ENCODE measurements at regions not wholly inside any gene's neighbourhood (a gene's known extent, or its start where the extent isn't known, plus 50 kb on each side); places are given as distances from the start of the nearest gene placed in this dataset.

DNA sequence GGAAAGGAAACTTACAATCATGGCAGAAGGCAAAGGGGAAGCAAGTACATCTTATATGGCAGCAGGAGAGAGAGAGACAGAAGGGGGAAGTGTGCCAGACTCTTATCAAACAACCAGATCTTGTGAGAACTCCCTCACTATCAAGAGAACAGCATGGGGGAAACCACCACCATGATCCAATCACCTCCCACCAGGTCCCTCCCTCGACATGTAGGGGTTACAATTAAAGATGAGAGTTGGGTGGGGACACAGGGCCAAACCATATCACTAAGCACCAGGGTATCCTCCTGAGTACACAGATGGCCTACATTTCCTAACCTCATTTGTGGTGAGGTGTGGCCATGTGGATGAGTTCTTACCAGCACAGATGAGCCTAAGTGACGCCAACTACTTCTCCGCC lies 348.6 kb upstream of the ZFHX3 start:
- DNase-seq = no peak
- Histone ChIP-seq H3K4me3 (ENCODE audit: low read depth, low read length) (no peak overlapping the region), H3K27me3 (ENCODE audit: insufficient read depth, low read depth, severe bottlenecking) (peaks cover 17% of the 10 kb centered on the region), H3K9me3 (ENCODE audit: severe bottlenecking) (no peaks in the 10 kb centered on the region), H3K27ac (no peak overlapping the region), H3K36me3 (no peaks in the 10 kb centered on the region)
- TF ChIP-seq, protein P1, sequence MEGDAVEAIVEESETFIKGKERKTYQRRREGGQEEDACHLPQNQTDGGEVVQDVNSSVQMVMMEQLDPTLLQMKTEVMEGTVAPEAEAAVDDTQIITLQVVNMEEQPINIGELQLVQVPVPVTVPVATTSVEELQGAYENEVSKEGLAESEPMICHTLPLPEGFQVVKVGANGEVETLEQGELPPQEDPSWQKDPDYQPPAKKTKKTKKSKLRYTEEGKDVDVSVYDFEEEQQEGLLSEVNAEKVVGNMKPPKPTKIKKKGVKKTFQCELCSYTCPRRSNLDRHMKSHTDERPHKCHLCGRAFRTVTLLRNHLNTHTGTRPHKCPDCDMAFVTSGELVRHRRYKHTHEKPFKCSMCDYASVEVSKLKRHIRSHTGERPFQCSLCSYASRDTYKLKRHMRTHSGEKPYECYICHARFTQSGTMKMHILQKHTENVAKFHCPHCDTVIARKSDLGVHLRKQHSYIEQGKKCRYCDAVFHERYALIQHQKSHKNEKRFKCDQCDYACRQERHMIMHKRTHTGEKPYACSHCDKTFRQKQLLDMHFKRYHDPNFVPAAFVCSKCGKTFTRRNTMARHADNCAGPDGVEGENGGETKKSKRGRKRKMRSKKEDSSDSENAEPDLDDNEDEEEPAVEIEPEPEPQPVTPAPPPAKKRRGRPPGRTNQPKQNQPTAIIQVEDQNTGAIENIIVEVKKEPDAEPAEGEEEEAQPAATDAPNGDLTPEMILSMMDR (IDR thresholded peaks at IDR 0.05; ENCODE audit: low read depth, low read length) = no peak

DNA sequence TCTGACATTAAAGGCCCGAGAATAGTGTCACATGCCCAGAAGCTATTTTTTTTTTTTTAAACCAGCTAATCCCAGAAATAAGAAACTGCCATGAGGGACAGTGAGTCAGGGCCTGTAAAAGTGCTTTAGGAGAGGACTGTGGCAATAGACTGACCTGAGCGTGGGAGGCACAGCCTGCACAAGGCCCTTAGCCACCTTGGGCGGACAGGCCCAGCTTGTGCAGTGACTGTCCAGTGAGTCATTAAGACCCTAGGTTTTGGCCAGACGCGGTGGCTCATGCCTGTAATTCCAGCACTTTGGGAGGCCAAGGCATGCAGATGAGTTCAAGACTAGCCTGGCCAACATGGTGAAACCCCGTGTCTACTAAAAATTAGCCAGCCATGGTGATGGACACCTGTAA lies 343.0 kb upstream of the ZFHX3 start:
- Histone ChIP-seq H3K27ac (no peak overlapping the region), H3K4me3 (ENCODE audit: low read depth, low read length) (no peak overlapping the region), H3K9me3 (ENCODE audit: severe bottlenecking) (no peaks in the 10 kb centered on the region), H3K27me3 (ENCODE audit: insufficient read depth, low read depth, severe bottlenecking) (peaks cover 3% of the 10 kb centered on the region), H3K36me3 (no peaks in the 10 kb centered on the region)
- TF ChIP-seq, protein P1 (IDR thresholded peaks at IDR 0.05; ENCODE audit: low read depth, low read length) = no peak
- no peak for DNase-seq

DNA sequence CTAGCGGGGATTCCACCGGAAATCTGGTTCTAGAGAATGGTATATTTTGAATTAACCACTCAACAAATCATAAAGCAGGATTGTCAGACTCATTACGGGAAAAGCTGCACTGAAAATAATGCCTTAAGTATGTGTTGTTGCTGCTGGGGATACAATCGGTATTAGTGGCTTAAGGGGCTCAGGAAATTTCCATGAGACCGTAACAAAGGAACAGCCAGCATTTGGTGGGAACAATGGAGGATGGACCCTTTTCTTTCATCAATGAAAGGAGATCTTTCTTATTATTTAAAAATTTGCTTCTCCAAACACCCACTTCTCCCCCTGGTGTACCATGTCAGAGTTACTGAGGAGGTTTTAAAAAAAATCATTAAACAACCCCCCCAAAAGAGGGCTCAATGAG lies 342.6 kb upstream of the ZFHX3 start:
- TF ChIP-seq, protein P1 (IDR thresholded peaks at IDR 0.05; ENCODE audit: low read depth, low read length) = no peak
- Histone ChIP-seq H3K4me3 (ENCODE audit: low read depth, low read length) (no peak overlapping the region), H3K27me3 (ENCODE audit: insufficient read depth, low read depth, severe bottlenecking) (peaks cover 4% of the 10 kb centered on the region), H3K27ac (no peak overlapping the region), H3K9me3 (ENCODE audit: severe bottlenecking) (no peaks in the 10 kb centered on the region), H3K36me3 (no peaks in the 10 kb centered on the region)
- DNase-seq = no peak

DNA sequence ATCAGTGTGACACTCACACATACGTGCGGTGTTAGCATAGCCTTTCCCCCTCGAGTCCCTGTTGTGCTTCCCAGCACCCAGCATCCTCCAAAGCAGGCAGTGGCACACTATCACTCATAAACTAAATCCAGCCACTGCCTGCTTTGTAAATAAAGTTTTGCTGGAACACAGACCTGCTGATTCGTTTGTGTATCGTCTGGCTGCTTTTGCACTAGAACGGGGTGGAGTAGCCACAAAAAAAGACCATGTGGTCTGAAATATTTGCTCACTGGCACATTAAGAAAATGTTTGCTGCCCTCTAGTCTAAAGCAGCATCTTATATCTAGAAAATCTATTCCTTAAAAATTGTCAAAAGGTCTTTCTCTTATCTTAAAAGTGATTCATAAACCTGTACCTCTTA lies 341.2 kb upstream of the ZFHX3 start:
- Histone ChIP-seq H3K27me3 (ENCODE audit: insufficient read depth, low read depth, severe bottlenecking) (peaks cover 5% of the 10 kb centered on the region), H3K27ac (no peak overlapping the region), H3K36me3 (no peaks in the 10 kb centered on the region), H3K9me3 (ENCODE audit: severe bottlenecking) (no peaks in the 10 kb centered on the region), H3K4me3 (ENCODE audit: low read depth, low read length) (no peak overlapping the region)
- TF ChIP-seq, protein P1 (IDR thresholded peaks at IDR 0.05; ENCODE audit: low read depth, low read length) = no peak
- DNase-seq = no peak

DNA sequence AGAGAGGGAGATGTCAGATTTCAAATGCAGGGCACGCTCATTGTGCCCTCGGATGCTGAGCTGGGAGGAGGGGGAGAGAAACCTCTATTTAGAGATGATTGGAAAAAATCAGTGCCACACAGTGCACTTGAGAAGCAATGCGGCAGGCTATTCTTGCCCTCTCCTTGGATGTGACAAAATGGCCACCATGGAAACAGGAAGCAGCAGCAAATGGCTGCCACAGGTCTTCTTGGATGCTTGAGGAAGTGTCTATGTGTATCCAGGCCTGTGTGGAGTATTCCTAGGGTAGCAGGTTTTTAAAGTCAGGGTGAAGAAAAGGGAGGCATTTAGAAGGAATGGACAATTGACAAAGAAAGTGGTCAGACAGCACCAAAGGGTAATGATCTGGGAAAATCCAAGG lies 340.1 kb upstream of the ZFHX3 start:
- Histone ChIP-seq H3K4me3 (ENCODE audit: low read depth, low read length) (no peak overlapping the region), H3K9me3 (ENCODE audit: severe bottlenecking) (no peaks in the 10 kb centered on the region), H3K36me3 (no peaks in the 10 kb centered on the region), H3K27ac (no peak overlapping the region), H3K27me3 (ENCODE audit: insufficient read depth, low read depth, severe bottlenecking) (peaks cover 13% of the 10 kb centered on the region)
- TF ChIP-seq, protein P1 (IDR thresholded peaks at IDR 0.05; ENCODE audit: low read depth, low read length) = no peak
- DNase-seq = no peak

DNA sequence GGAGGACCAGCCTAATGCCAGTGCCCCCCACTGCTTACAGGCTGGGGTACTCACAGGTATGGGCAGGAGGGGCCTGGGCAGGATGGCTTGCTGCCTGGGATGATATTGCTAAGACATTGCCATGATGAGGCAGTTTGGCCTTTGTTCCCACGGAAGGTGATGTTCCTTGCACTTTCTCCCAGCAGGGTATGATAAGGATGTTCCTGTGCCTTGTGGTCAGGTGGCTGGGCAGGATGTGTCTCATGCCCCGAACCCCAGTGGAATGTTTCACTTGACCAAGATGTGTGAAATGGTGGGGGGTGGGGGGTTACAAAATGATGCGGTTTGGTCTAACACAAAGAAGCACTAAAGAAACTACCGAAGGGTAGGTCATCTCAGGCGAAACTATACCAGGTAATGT lies 337.8 kb upstream of the ZFHX3 start:
- Histone ChIP-seq H3K4me3 (ENCODE audit: low read depth, low read length) (no peak overlapping the region), H3K27ac (no peak overlapping the region), H3K9me3 (ENCODE audit: severe bottlenecking) (no peaks in the 10 kb centered on the region), H3K27me3 (ENCODE audit: insufficient read depth, low read depth, severe bottlenecking) (peaks cover 22% of the 10 kb centered on the region), H3K36me3 (no peaks in the 10 kb centered on the region)
- no peak for DNase-seq
- TF ChIP-seq, protein P1 (IDR thresholded peaks at IDR 0.05; ENCODE audit: low read depth, low read length) = no peak
